ENCODE measurements at regions not wholly inside any gene's neighbourhood (a gene's known extent, or its start where the extent isn't known, plus 50 kb on each side); places are given as distances from the start of the nearest gene placed in this dataset.

DNA sequence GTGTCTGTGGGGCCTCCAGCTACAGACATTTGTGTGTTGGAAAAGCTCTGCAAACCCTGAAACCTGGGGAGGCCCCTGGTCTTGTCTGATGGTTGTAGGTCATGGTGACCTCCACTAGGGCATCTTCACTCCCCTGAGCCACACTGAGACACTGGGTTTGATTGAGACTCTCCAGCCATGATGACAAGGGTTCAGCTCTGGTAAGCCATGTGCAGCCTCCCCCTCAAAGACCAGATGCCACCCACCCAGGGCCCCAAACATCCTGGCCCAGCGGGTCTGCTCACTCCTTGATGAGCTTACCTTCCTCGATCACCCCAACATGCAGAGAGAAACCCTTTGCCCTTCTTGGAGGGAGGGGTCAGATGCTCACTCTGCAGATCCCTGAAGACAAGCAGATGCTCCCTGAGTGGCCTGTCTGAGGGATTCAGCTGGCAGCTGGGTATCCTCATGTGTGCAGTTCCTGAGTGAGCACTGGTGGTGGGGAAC lies 101.6 kb downstream of the METRNL start:
- no peak for DNase-seq (ENCODE audit: low read depth)
- no peak overlapping the region for H3K4me3 ChIP-seq (ENCODE audit: low read depth, low read length)
- TF ChIP-seq CTCF (conservative IDR thresholded peaks at IDR 0.05; ENCODE audit: low read depth, low read length): no peak

- no peak for DNase-seq (ENCODE audit: low read depth)
- TF ChIP-seq CTCF (conservative IDR thresholded peaks at IDR 0.05; ENCODE audit: low read depth, low read length): no peak
- no peak overlapping the region for H3K4me3 ChIP-seq (ENCODE audit: low read depth, low read length)
Observed at GRCh38 chr17:83181991-83182619, 102.7 kb downstream of the METRNL start.

GRCh38 chr17:83182620-83183101 lies 103.3 kb downstream of the METRNL start:
- TF ChIP-seq CTCF (conservative IDR thresholded peaks at IDR 0.05; ENCODE audit: low read depth, low read length): no peak
- DNase-seq (ENCODE audit: low read depth): no peak
- H3K4me3 ChIP-seq (ENCODE audit: low read depth, low read length): no peak overlapping the region

GRCh38 chr17:83183145-83183948 lies 103.9 kb downstream of the METRNL start:
- no peak for TF ChIP-seq CTCF (conservative IDR thresholded peaks at IDR 0.05; ENCODE audit: low read depth, low read length)
- no peak overlapping the region for H3K4me3 ChIP-seq (ENCODE audit: low read depth, low read length)
- no peak for DNase-seq (ENCODE audit: low read depth)

DNA sequence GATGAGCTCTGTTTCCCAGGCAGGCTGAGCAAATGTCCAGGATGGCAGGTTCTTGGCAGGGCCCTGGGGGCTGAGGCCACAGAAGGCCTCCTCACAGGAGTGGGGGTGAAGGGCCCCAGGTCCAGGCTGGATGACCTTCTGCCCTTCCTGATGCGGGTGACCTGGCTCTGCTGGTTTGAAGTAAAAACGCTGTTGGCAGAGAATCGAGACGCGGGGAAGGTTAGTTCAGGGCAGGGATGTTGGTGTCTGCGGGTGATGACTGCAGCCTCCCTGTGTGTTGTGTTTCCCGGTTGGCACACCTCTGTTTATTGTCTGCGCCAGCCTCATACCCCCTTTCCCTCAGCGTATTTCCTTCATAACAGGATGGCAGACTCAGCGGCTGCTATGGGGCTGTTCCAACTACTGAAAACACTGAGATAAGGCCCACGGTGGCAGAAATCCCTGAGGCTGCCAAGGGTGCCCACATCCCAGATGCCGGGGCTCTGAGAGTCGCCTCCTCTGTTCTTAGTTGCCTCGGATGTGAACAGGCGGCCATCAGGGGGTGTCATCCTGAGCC lies 104.6 kb downstream of the METRNL start:
- DNase-seq (ENCODE audit: low read depth): no peak
- H3K4me3 ChIP-seq (ENCODE audit: low read depth, low read length): no peak overlapping the region
- no peak for TF ChIP-seq CTCF (conservative IDR thresholded peaks at IDR 0.05; ENCODE audit: low read depth, low read length)

DNA sequence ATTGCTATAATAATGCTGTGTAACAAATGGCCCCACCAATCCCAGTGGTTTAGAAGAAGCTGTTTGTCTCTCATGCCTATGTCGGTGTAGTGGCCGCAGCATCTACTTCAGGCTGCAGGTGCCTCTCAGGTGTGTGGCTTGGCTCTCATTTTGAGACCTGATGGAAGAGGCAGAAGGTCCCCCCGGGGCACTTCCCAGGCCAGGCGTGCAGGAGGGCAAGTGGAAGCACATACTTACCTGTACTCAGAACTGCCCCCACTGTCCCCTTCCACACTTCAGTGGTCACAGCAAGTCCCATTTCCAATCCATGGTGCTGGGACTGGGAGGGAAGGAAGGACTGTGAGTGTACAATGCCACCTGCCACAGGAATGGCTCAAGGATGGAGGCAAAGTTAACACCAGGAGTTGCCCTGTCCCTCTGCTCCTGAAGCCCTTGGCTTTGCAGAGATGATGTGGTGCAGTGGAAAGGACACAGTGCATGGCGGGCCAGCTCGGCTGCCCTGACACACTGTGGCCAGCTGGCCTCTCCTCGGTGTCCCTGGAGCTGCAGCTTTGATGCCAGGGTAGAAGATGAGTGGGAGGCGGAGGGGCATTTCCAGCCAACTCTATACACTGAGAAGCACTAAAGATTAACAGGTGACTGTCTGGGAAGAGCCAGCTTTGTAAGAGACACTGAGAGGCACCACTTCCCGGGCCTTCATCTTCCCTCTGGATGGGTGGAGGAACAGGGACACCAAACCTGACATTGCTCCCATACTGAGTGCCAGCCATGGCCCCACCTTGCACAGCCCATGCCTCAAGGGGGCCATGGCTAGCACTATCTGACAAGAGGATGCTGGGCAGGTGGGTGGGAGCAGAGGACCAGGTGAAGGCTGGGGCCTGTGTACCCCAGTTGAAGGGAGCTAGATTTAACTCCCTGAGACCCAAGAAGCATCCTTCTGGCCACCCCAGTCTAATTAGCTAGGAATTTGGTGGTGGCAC lies 105.9 kb downstream of the METRNL start:
- no peak for TF ChIP-seq CTCF (conservative IDR thresholded peaks at IDR 0.05; ENCODE audit: low read depth, low read length)
- DNase-seq (ENCODE audit: low read depth): no peak
- no peak overlapping the region for H3K4me3 ChIP-seq (ENCODE audit: low read depth, low read length)

Data from epithelial cell of proximal tubule (primary cell).